ENCODE measurements at regions not wholly inside any gene's neighbourhood (a gene's known extent, or its start where the extent isn't known, plus 50 kb on each side); places are given as distances from the start of the nearest gene placed in this dataset.

DNA sequence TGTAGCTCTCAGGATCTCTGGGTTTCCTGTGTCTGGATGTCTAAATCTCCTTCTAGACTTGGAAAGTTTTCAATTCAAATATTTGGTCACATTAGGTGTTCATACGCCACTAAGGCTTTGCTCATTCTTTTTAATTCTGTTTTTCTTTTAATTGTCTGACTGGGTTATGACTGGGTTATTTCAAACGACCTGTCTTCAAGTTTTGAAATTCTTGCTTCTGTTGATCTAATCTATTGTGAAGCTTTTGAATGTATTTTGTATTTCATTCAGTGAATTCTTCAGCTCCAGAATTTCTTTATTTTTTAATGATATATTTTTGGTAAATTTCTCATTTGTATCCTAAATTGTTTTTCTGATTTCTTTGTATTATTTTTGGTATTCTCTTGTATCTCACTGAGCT lies 81.0 kb upstream of the PCDH10 start:
- no peak for DNase-seq
- TF ChIP-seq GATA1 (IDR thresholded peaks at IDR 0.05; ENCODE audit: low read depth, low read length) (no peak), POLR2A (IDR thresholded peaks at IDR 0.05; ENCODE audit: low read length) (no peak)

DNA sequence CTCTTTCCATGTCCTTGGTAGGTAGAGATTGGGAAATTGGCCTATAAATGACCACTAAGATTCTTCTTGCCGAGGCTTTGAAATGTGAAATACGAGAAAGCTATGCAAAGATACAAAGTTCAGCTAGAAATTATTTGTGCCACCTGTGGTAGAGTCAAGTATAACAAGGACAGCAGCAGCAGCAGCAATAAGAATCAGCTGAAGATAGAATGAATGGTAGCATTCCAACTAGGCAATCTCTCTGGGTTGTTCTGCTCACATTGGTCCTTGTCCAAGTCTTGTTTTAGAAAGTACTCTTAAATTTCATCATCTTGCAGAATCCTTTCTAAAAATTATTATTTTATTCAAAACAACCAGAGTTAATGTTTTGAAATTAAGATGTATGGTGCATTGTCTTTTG lies 67.8 kb upstream of the PCDH10 start:
- no peak for DNase-seq
- no peak for TF ChIP-seq POLR2A (IDR thresholded peaks at IDR 0.05; ENCODE audit: low read length)
- no peak for TF ChIP-seq GATA1 (IDR thresholded peaks at IDR 0.05; ENCODE audit: low read depth, low read length)

DNA sequence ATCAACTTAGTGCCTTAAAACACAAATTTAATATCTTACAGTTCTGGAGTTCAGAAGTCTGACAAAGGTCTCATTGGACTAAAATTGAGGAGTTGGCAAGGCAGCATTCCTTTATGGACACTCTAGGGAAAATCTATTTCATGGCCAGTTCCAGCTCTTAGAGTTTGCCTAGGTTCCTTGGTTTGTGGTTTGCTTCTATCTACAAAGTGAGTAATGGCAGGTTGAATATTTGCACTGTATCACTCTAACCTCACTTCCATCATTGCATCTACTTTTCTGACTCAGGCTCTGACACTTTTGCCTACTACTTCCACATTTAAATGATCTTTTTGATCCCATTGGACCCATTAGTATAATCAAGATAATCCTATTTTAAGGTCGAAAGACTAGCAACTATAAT lies 64.7 kb upstream of the PCDH10 start:
- no peak for DNase-seq
- TF ChIP-seq GATA1 (IDR thresholded peaks at IDR 0.05; ENCODE audit: low read depth, low read length): no peak
- no peak for TF ChIP-seq POLR2A (IDR thresholded peaks at IDR 0.05; ENCODE audit: low read length)

DNA sequence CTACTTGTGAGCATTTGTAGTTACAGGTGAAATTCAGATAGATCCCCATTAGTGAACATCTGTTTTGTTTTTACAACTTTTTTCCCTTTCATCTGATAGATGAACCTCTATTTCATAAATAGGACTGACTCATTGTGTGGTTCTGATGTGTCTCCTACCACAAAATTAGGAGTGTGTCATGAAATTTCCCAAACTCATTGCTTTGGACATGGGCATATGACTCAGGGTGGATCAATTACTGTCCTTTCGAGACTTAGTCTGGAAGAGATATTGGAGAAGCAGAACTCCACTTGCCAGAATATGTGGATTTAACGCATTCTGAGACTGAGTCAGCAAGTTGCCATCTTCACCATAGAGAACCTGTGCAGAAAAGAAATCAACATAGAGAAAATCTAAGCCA lies 53.5 kb upstream of the PCDH10 start:
- TF ChIP-seq GATA1 (IDR thresholded peaks at IDR 0.05; ENCODE audit: low read depth, low read length) (no peak), POLR2A (IDR thresholded peaks at IDR 0.05; ENCODE audit: low read length) (no peak)
- no peak for DNase-seq

DNA sequence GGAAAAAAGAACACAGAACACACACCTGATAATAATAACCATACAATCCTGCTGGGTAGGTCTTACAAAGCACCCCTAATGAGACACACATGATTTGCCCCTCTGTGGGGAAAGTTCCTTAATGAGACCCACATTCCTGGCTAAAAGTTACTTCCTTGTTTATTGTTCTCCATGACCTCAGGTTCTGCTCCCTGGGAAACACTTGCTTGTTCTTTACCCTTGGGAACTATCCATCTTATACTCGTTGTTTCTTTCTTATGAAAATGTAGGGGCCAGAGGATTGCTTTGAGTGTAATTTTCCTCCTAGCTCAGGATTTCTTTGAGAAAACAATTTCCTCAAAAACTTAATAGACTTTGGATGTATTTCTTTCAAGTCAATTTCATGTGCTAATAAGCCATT lies 52.1 kb upstream of the PCDH10 start:
- TF ChIP-seq POLR2A (IDR thresholded peaks at IDR 0.05; ENCODE audit: low read length) (no peak), GATA1 (IDR thresholded peaks at IDR 0.05; ENCODE audit: low read depth, low read length) (no peak)
- DNase-seq: no peak
